SK-N-MC (cell line): ENCODE measurements at regions not wholly inside any gene's neighbourhood (a gene's known extent, or its start where the extent isn't known, plus 50 kb on each side); places are given as distances from the start of the nearest gene placed in this dataset.

Source experiments
- EZH2 ChIP-seq: fragments of 200-600 bp; sonication (generic); IDR thresholded peaks from one replicate; pipeline ENCODE4 v1.6.1; 2017; ENCODE audit warnings: antibody characterized with exemption
- POLR2AphosphoS5 ChIP-seq: IDR thresholded peaks from 2 replicates; pipeline ENCODE4 v1.6.1; 2012; ENCODE audit warnings: mild to moderate bottlenecking, low read depth, low read length, borderline replicate concordance

DNA sequence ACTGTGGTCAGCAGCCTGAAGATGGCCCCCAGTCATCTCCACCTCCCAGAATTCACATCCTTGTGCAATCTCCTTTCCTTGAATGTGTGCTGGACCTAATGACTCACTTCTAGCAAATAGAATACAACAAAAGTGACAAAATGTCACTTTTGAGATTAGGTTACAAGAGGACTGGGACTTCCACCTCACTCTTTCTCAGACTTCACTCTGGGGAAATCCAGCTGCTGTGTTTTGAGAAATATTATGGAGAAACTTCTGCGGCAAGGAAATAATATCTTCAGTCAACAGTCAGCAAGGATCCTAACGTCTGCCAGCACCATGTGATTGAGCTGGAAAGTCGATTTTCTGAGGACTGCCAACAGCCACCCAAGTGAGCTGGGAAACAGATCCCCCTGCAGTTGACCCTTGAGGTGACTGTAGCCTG lies 70.5 kb upstream of the GADD45A start:
- TF ChIP-seq POLR2AphosphoS5 (no peak), EZH2 (no peak)
